Mammary epithelial cell (primary cell): ENCODE measurements at regions not wholly inside any gene's neighbourhood (a gene's known extent, or its start where the extent isn't known, plus 50 kb on each side); places are given as distances from the start of the nearest gene placed in this dataset.

ENCODE experiments used
- EZH2 ChIP-seq: IDR thresholded peaks from 2 replicates; pipeline ENCODE4 v1.6.1; 2012; ENCODE audit warnings: low read length, inconsistent platforms, borderline replicate concordance
- TF ChIP-seq, protein P1 (sequence below), 2 donors: IDR thresholded peaks in 1 of 2; conservative IDR thresholded peaks in 1 of 2; 2 replicates each; pipeline ENCODE4 v1.5.1; 2011 to 2012; ENCODE audit warnings: inconsistent platforms in 2 of 2, low read length in 2 of 2, mild to moderate bottlenecking in 2 of 2, control low read depth in 1 of 2, low read depth in 1 of 2; ENCODE audit not compliant: insufficient read depth in 1 of 2; ENCODE audit errors: extremely low read depth in 1 of 2

DNA sequence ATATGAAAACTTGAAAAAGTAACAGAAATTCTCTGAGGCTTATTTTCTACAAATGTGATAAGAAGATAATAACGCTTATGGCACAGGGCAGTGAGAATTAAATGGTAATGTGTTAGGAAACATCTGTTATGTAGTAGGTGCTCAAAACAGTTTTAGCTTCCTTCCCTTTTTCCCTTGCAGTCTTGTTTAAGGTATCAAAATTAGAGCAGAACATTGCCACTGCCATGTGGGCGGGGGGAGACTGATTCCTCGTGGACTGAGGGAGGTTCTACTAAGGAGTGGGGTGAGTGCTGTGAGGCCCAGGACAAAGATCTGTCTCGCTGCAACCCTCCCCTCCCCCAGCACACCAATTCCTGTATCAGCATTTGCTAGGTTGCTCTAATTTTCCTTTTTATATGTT lies 702.4 kb downstream of the TUSC7 start:
- TF ChIP-seq, protein P1, sequence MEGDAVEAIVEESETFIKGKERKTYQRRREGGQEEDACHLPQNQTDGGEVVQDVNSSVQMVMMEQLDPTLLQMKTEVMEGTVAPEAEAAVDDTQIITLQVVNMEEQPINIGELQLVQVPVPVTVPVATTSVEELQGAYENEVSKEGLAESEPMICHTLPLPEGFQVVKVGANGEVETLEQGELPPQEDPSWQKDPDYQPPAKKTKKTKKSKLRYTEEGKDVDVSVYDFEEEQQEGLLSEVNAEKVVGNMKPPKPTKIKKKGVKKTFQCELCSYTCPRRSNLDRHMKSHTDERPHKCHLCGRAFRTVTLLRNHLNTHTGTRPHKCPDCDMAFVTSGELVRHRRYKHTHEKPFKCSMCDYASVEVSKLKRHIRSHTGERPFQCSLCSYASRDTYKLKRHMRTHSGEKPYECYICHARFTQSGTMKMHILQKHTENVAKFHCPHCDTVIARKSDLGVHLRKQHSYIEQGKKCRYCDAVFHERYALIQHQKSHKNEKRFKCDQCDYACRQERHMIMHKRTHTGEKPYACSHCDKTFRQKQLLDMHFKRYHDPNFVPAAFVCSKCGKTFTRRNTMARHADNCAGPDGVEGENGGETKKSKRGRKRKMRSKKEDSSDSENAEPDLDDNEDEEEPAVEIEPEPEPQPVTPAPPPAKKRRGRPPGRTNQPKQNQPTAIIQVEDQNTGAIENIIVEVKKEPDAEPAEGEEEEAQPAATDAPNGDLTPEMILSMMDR (conservative IDR thresholded peaks at IDR 0.05 in 1 of 2, IDR thresholded peaks at IDR 0.05 in 1 of 2; ENCODE audit: extremely low read depth in 1 of 2, insufficient read depth in 1 of 2, low read depth in 1 of 2, low read length in 2 of 2): no peak
- no peak for TF ChIP-seq EZH2
